RWPE2 (cell line): ENCODE measurements at regions not wholly inside any gene's neighbourhood (a gene's known extent, or its start where the extent isn't known, plus 50 kb on each side); places are given as distances from the start of the nearest gene placed in this dataset.

ENCODE experiments used
- ATAC-seq: fragments of 200-7000 bp; cut with Tn5 transposase; 3 replicates; pipeline ENCODE4 v1.9.1; 2021; ENCODE audit warnings: low read depth
- DNase-seq: peaks from one replicate; pipeline ENCODE4 v3.0.0-alpha.2; 2020; ENCODE audit warnings: low spot score
- H3K27ac ChIP-seq: fragments of 450-650 bp; 2 replicates; pipeline ENCODE4 v1.5.1; 2017; ENCODE audit warnings: mild to moderate bottlenecking; ENCODE audit not compliant: poor library complexity, severe bottlenecking
- H3K27me3 ChIP-seq: fragments of 250-450 bp; sonication (Bioruptor Pico); 2 replicates; pipeline ENCODE4 v1.5.1; 2021; ENCODE audit warnings: mild to moderate bottlenecking, moderate library complexity; ENCODE audit not compliant: insufficient read depth, poor library complexity, severe bottlenecking
- H3K36me3 ChIP-seq: fragments of 250-450 bp; sonication (Bioruptor Pico); 2 replicates; pipeline ENCODE4 v1.5.1; 2020; ENCODE audit warnings: low read depth, mild to moderate bottlenecking, moderate library complexity
- H3K4me1 ChIP-seq: fragments of 250-450 bp; sonication (Bioruptor Pico); 2 replicates; pipeline ENCODE4 v1.5.1; 2021; ENCODE audit warnings: mild to moderate bottlenecking, moderate library complexity; ENCODE audit not compliant: insufficient read depth, poor library complexity, severe bottlenecking
- H3K4me3 ChIP-seq: fragments of 250-450 bp; sonication (Bioruptor Pico); 2 replicates; pipeline ENCODE4 v1.5.1; 2021; ENCODE audit warnings: mild to moderate bottlenecking, moderate library complexity; ENCODE audit not compliant: severe bottlenecking
- H3K9me3 ChIP-seq: fragments of 250-450 bp; sonication (Bioruptor Pico); 2 replicates; pipeline ENCODE4 v1.5.1; 2021; ENCODE audit warnings: mild to moderate bottlenecking, moderate library complexity; ENCODE audit not compliant: severe bottlenecking
- TF ChIP-seq, protein P1 (sequence below): fragments of 450-650 bp; IDR thresholded peaks from one replicate; pipeline ENCODE4 v1.5.1; 2017; ENCODE audit warnings: mild to moderate bottlenecking, moderate library complexity; ENCODE audit not compliant: poor library complexity, severe bottlenecking

GRCh38 chr16:62363501-62363900 is 327.3 kb upstream of the CDH8 start:
- Histone ChIP-seq H3K27ac (no peak overlapping the region), H3K4me1 (no peaks in the 10 kb centered on the region), H3K4me3 (no peak overlapping the region), H3K36me3 (no peaks in the 10 kb centered on the region), H3K27me3 (no peaks in the 10 kb centered on the region), H3K9me3 (no peaks in the 10 kb centered on the region)
- ATAC-seq (no peak), DNase-seq (no peak)
- TF ChIP-seq, protein P1, sequence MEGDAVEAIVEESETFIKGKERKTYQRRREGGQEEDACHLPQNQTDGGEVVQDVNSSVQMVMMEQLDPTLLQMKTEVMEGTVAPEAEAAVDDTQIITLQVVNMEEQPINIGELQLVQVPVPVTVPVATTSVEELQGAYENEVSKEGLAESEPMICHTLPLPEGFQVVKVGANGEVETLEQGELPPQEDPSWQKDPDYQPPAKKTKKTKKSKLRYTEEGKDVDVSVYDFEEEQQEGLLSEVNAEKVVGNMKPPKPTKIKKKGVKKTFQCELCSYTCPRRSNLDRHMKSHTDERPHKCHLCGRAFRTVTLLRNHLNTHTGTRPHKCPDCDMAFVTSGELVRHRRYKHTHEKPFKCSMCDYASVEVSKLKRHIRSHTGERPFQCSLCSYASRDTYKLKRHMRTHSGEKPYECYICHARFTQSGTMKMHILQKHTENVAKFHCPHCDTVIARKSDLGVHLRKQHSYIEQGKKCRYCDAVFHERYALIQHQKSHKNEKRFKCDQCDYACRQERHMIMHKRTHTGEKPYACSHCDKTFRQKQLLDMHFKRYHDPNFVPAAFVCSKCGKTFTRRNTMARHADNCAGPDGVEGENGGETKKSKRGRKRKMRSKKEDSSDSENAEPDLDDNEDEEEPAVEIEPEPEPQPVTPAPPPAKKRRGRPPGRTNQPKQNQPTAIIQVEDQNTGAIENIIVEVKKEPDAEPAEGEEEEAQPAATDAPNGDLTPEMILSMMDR, result no peak

DNA sequence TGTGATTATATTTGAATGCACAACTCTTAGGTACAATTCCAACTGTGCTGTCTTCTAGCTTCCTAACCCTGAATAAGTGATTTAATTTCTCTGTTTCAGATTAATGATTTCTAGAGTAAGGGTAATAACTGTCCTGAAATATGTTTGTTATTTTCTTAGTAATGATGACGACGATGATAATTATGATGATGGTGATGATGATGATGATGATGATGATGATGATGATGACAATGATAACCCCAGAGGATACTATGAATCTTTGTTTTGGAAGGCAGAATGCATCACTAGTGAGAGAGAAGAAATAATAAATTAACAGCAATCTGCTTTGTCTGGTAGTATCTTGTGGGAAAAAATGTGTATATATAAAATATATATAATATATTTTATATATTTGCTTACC is 317.1 kb upstream of the CDH8 start:
- TF ChIP-seq, protein P1, result no peak
- DNase-seq (no peak), ATAC-seq (no peak)
- Histone ChIP-seq H3K36me3 (no peaks in the 10 kb centered on the region), H3K27me3 (no peaks in the 10 kb centered on the region), H3K4me3 (no peak overlapping the region), H3K4me1 (no peaks in the 10 kb centered on the region), H3K9me3 (no peaks in the 10 kb centered on the region), H3K27ac (no peak overlapping the region)

DNA sequence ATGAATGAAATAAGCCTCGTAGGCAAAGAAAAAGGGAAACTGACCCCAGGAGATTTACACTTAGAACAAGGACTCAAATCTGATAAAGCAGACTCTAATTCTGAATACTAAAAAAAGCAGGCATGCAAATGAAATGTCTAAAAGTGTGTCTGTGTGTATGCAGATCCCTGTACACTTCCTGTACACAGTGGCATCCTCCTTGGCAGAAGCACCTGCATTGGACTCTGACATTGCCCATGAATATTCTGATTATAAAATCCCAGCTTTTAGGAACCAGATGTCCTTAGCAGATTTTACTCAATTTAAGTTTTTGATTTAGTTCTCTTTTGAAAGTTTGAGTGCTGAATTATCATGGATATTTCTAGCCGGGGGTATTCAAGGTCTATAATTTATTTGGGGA is 306.0 kb upstream of the CDH8 start:
- H3K36me3 ChIP-seq, result no peaks in the 10 kb centered on the region
- no peak for DNase-seq
- H3K4me3 ChIP-seq, result no peak overlapping the region
- no peaks in the 10 kb centered on the region for H3K27me3 ChIP-seq
- TF ChIP-seq, protein P1, result no peak
- H3K4me1 ChIP-seq, result no peaks in the 10 kb centered on the region
- no peak overlapping the region for H3K27ac ChIP-seq
- H3K9me3 ChIP-seq, result no peaks in the 10 kb centered on the region
- ATAC-seq, result no peak

GRCh38 chr16:62335356-62335755 is 299.1 kb upstream of the CDH8 start:
- Histone ChIP-seq H3K27ac (no peak overlapping the region), H3K9me3 (no peaks in the 10 kb centered on the region), H3K4me1 (no peaks in the 10 kb centered on the region), H3K36me3 (no peaks in the 10 kb centered on the region), H3K4me3 (no peak overlapping the region), H3K27me3 (no peaks in the 10 kb centered on the region)
- TF ChIP-seq, protein P1, result no peak
- DNase-seq (no peak), ATAC-seq (no peak)

- ATAC-seq, result no peak
- Histone ChIP-seq H3K9me3 (no peaks in the 10 kb centered on the region), H3K27ac (no peak overlapping the region), H3K27me3 (no peaks in the 10 kb centered on the region), H3K36me3 (no peaks in the 10 kb centered on the region), H3K4me3 (no peak overlapping the region), H3K4me1 (no peaks in the 10 kb centered on the region)
- TF ChIP-seq, protein P1, result no peak
- DNase-seq, result no peak
Observed at GRCh38 chr16:62321606-62322005, 285.4 kb upstream of the CDH8 start.
